Posterior cingulate gyrus (tissue), 11 donors: ENCODE measurements at regions not wholly inside any gene's neighbourhood (a gene's known extent, or its start where the extent isn't known, plus 50 kb on each side); places are given as distances from the start of the nearest gene placed in this dataset.

ENCODE experiments used
- DNase-seq, 10 donors: peaks; one replicate each; pipeline versions ENCODE4 v3.0.0 to v3.0.0-alpha.2; 2020 to 2021; ENCODE audit warnings: mixed read lengths in 3 of 10
- intact Hi-C: fragments of 100-400 bp; cut with DNase I; formaldehyde crosslinking; loops from one replicate; pipeline ENCODE4 v1.15.1; 2023

- intact Hi-C loops: no loop called here
Measured at GRCh38 chr5:33309536-33310345, 131.0 kb upstream of the TARS1 start.

GRCh38 chr5:33310451-33310850 is 130.3 kb upstream of the TARS1 start:
- DNase-seq: no peak
- intact Hi-C loops: no loop called here

More at GRCh38 chr5:33309536-33310345, 131.0 kb upstream of the TARS1 start:
- no peak for DNase-seq

- DNase-seq: no peak
- intact Hi-C loops: no loop called here
Measured at GRCh38 chr5:33311893-33312292, 128.9 kb upstream of the TARS1 start.

DNA sequence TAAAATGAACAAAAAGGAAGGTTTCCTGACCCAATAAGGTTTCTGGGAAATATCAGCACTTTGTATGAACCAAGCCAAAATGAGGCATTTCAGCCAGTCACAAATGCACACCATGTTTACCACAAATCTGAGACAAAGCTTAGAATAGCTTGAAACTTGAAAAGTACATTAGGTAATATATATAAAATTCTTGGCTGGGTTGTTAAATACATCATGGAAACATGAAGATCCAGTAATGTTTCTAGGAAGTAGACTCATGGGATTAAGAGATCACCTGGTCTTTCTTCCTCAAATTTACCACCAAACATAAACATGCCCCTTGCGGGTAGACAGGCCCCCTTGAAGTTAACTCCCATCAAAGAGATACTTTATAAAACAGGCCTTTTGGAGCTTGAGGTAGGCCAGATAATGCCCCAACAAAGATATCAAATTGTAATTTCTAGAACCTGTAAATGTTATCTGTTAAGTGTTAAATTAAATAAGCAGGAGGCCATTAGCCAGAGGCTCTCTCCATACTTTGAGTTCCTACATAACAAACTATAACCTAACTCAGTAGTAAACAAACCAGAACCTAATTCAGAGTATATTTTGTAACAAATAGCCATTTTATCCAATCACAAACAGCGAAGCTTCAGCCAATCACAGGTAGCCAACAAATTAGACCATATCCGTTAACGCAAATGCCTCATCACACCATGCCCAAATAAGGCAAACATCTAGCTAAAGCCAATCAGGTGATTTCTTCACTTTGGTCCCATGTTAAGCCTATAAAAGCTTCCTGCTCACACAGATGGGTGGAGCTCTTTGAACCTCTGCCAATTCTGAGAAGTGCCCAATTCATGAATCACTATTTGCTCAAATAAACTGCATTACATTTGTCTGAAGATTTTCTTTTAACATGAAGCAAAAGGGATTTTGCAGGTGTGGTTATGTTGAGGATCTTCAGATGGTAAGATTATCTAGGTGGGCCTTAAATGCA is 127.9 kb upstream of the TARS1 start:
- intact Hi-C loops: no loop called here
- DNase-seq: no peak

DNA sequence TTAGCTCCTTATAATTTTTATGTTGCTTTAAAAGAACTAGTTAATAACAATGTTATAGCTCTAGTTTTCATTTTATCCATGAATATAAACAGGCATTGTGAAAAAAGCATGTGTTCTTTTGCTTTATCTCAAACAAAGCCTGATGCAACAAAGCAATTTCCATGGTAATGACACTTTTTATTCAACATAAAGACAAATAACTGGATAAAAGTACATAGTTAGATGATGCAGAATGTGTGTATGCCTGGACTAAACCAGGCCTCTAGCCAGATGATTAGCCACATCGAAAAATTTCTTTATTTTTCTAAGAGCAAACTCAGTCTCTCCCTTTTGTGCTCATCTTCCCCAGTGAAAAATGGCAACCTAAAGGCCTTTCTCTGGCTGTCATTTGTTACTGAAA is 125.6 kb upstream of the TARS1 start:
- intact Hi-C loops: no loop called here
- no peak for DNase-seq

DNA sequence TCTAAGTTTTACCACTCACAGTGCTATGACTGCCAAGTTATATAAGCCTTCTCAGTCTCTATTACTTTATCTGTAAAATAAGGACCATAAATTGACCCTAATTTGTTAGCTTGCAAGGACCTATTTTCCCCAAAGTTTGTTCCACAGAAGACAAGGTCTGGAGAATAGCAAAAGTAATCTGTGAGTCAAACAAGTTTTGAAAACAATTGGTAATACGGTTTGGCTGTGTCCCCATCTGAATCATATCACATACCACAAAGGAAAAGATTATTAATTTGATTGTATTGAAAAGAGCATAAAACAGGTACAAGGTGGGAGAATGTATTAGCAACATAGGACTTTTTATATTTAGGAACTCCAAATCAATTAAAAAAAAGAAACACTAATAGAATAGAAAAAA is 124.0 kb upstream of the TARS1 start:
- DNase-seq: no peak
- intact Hi-C loops: no loop called here

DNA sequence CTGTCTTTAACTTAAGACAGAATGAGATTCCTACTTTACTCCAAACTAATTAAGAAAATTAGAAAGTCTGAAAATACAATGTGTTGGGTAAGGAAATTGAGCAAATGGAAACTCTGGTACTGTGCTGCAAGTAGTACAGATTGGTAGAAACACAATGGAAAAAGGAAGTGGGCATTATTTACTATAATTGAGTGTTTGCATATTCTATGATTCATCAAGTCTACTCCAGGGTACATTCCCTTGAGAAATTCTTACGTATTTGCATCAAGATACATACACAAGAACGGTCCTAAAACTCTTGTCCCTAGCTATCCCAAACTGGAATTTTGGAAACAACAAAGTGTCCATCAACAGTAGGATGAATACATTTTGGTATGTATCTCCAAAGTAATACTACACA is 123.5 kb upstream of the TARS1 start:
- intact Hi-C loops: no loop called here
- DNase-seq: no peak

DNA sequence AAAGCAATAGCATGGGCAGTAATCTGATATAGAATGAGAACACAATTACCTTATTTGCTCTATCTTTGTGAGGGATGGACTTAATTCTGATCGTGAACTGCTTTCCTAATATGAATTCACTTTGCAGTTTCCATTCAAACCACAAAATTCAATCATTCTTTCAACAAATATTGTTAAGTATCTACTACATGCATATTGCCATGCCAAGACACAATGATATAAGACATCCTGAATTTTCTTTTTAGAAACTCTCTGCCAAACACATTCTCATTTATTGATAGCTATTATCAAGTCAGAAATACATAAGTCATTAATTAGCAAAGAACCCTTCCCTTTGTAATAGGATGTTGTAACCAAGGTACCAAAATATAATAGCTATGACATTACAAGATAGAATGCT is 121.6 kb upstream of the TARS1 start:
- intact Hi-C loops: no loop called here
- no peak for DNase-seq

GRCh38 chr5:33319841-33320240 is 120.9 kb upstream of the TARS1 start:
- intact Hi-C loops: no loop called here
- no peak for DNase-seq

DNA sequence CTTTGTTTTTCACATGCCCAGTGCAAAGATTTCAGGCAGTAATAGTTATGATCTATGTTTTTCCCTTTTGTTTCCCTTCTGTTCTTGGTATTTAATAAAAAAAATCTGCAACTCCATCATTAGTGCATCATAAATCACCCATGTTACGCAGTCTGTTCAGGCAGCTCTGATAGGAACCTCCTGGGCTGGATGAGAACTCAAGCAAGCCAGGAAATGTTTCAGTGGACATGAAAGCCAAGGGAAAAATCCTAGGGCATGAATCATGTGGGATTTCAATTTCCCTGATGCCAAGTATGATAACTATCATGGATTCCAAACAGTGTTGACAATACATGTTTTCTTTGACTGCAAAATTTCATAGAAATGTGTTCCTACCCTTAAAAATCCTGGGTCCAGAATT is 119.7 kb upstream of the TARS1 start:
- no peak for DNase-seq

GRCh38 chr5:33322632-33323031 is 118.1 kb upstream of the TARS1 start:
- intact Hi-C loops: no loop called here
- no peak for DNase-seq

More for the DNA sequence above, 119.7 kb upstream of the TARS1 start:
- intact Hi-C loops: no loop called here

GRCh38 chr5:33324667-33325307 is 116.0 kb upstream of the TARS1 start:
- DNase-seq: no peak
- intact Hi-C loops: no loop called here

GRCh38 chr5:33328818-33329217 is 111.9 kb upstream of the TARS1 start:
- intact Hi-C loops: no loop called here
- DNase-seq: no peak

DNA sequence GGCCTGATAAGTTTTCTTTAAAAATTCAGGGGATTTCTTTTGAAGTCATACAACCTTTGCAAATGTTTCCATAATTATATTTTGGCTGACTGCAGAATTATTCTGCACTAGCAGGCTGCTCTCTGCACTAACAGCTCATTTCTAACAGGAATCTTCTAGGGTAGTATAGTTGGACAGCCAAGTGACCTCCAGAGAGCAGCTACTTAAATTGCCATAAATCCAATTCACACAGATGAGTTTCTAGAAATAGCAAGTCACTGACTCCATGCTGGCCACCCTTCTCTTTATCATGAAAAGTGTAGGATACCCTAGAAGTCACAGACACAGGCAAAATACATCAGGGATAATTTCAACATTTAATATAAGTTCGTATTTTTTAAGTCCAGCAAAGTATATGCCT is 110.9 kb upstream of the TARS1 start:
- intact Hi-C loops: no loop called here
- no peak for DNase-seq

GRCh38 chr5:33330426-33330825 is 110.3 kb upstream of the TARS1 start:
- intact Hi-C loops: no loop called here
- no peak for DNase-seq

DNA sequence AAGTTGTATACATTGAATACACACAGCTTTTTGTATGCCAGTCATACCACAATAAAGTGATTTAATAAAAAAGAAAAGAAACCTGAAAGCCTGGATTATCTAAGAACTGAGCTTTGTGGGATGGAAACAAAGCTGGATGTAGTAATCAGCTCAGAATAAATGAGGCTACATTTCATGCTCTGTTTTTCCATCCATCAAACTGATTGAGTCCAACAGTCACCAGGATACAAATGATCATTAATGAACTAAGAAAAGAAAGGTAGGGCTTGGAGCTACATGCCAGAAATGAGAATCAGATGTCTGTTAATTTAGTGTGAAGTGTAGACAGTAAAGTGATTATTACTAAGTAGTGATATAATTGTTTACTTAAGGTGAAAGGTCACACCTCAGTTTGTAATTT is 109.8 kb upstream of the TARS1 start:
- no peak for DNase-seq
- intact Hi-C loops: no loop called here

- intact Hi-C loops: no loop called here
- no peak for DNase-seq
Measured at GRCh38 chr5:33332804-33333203, 108.0 kb upstream of the TARS1 start.

DNA sequence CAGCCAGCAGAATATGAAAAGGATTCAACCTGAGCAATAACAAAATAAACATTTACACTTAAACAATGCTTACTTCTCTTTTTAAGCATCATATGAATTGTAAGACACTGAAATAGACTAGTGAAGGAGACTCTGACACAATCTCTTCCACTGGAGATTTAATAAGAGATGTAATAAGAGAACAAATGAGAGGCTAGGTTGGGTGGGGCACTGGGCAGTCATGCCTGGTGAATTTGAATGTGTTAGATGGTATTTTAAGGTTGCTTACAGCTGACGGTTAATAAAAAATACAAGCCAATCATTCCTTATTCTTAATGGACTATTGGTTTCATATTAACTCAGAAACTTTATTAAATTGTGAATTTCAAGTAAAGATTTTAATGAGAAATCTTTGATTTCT is 105.9 kb upstream of the TARS1 start:
- intact Hi-C loops: no loop called here
- no peak for DNase-seq

GRCh38 chr5:33336891-33337636 is 103.7 kb upstream of the TARS1 start:
- intact Hi-C loops: no loop called here
- DNase-seq: no peak

GRCh38 chr5:33337637-33337992 is 103.2 kb upstream of the TARS1 start:
- intact Hi-C loops: no loop called here
- DNase-seq: no peak
